ENCODE measurements at regions not wholly inside any gene's neighbourhood (a gene's known extent, or its start where the extent isn't known, plus 50 kb on each side); places are given as distances from the start of the nearest gene placed in this dataset.

GRCh38 chr9:95715868-95716435 is 159.5 kb upstream of the ERCC6L2 start (continued):
- no peak for TF ChIP-seq REST (IDR thresholded peaks at IDR 0.05; ENCODE audit: unreplicated experiment)
- no peak for TF ChIP-seq ZNF331 (CRISPR knock-in tag; IDR thresholded peaks at IDR 0.05; ENCODE audit: low read depth)
- no peak for TF ChIP-seq EZH2 (IDR thresholded peaks at IDR 0.05; ENCODE audit: low read depth, unreplicated experiment)

GRCh38 chr9:95710446-95710845 is 165.0 kb upstream of the ERCC6L2 start:
- Histone ChIP-seq H4K20me1 (replicated peaks; ENCODE audit: insufficient read depth) (no peaks in the 10 kb centered on the region), H3K27me3 (ENCODE audit: insufficient read depth) (no peaks in the 10 kb centered on the region), H3K4me1 (ENCODE audit: insufficient read depth) (no peaks in the 10 kb centered on the region), H3K4me3 (no peak overlapping the region), H3K36me3 (ENCODE audit: insufficient read depth) (no peaks in the 10 kb centered on the region; the same call in 1 of the 2 replicates), H3K79me2 (replicated peaks; ENCODE audit: insufficient read depth) (no peaks in the 10 kb centered on the region), H3K9me2 (ENCODE audit: insufficient read depth) (peaks cover 6% of the 10 kb centered on the region; the same call in 1 of the 2 replicates), H2AFZ (no peak overlapping the region), H3K4me2 (no peak overlapping the region), H3F3A (replicated peaks; ENCODE audit: low read depth) (no peaks in the 10 kb centered on the region), H3K27ac (ENCODE audit: low read depth) (no peak overlapping the region)
- Mint-ChIP-seq H3K4me3 (no peak overlapping the region), H3K27me3 (ENCODE audit: insufficient read depth, low read depth, poor library complexity) (peaks cover 2% of the 10 kb centered on the region), H3K36me3 (ENCODE audit: low read depth) (peaks cover 1% of the 10 kb centered on the region; the same call in 2 of the 3 replicates), H3K27ac (no peak overlapping the region), H3K4me1 (no peaks in the 10 kb centered on the region), H3K9me3 (peaks cover 3% of the 10 kb centered on the region; the same call in 2 of the 3 replicates)
- ATAC-seq (no peak), DNase-seq (ENCODE audit: low spot score) (no peak)
- TF ChIP-seq EZH2 (IDR thresholded peaks at IDR 0.05; ENCODE audit: low read depth, unreplicated experiment) (no peak), ZNF331 (CRISPR knock-in tag; IDR thresholded peaks at IDR 0.05; ENCODE audit: low read depth) (no peak), REST (IDR thresholded peaks at IDR 0.05; ENCODE audit: unreplicated experiment) (no peak), ETS1 (IDR thresholded peaks at IDR 0.05) (no peak), ZNF114 (CRISPR knock-in tag; IDR thresholded peaks at IDR 0.05) (no peak), JUNB (IDR thresholded peaks at IDR 0.05; ENCODE audit: unreplicated experiment) (no peak)

All from GM23338 (cell line).